ENCODE measurements at regions not wholly inside any gene's neighbourhood (a gene's known extent, or its start where the extent isn't known, plus 50 kb on each side); places are given as distances from the start of the nearest gene placed in this dataset.
"Not testable (repeated sequence)": the region's sequence is repeated elsewhere in the genome, so short reads cannot be mapped to it uniquely, and the experiment has no call there.

DNA sequence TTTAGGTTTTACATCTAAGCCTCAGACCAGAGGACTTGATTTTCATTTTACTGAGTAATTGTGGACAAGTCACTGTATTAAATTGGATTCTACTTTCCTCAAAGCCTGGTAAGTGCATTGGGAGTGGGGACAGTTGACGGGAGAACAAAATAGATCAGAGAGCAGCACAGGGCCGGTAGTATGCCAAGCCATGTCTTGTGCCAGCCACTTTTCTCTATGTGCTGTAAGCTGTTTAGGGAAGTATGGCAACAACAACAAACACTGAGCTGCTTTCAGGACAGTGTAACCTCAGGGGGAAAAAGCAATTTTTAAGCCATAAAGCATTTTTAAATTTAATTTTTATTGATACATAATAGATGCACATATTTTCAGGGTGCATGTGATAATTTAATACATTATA, 365.9 kb upstream of the IGFBP3 start:
- no peak for DNase-seq (ENCODE audit: extremely low read depth in 1 of 2, low read depth in 1 of 2)

- no peak for DNase-seq (ENCODE audit: extremely low read depth in 1 of 2, low read depth in 1 of 2)
Measured at GRCh38 chr7:46286356-46286755, 365.3 kb upstream of the IGFBP3 start.

GRCh38 chr7:46285878-46286277, 364.8 kb upstream of the IGFBP3 start:
- DNase-seq (ENCODE audit: extremely low read depth in 1 of 2, low read depth in 1 of 2): no peak

DNA sequence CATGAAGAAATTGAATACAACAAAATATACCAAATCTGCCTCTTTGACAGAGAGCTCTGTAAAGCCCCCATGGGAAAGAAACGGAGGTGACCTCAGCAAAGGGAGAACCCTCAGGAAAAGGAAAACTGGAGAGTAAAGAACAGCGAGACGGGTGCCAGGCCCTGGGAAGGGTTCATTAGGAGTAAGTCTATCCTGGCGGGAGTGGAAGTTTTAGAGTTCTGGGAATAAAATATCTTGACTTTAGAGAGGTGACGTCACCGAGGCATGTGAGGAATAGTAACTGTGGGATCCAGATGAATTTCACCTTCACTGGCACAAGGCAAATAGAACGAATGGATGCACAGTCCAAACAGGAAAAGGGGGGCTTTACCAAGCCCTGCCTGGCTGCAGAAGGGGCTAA, 362.8 kb upstream of the IGFBP3 start:
- no peak for DNase-seq (ENCODE audit: extremely low read depth in 1 of 2, low read depth in 1 of 2)

DNA sequence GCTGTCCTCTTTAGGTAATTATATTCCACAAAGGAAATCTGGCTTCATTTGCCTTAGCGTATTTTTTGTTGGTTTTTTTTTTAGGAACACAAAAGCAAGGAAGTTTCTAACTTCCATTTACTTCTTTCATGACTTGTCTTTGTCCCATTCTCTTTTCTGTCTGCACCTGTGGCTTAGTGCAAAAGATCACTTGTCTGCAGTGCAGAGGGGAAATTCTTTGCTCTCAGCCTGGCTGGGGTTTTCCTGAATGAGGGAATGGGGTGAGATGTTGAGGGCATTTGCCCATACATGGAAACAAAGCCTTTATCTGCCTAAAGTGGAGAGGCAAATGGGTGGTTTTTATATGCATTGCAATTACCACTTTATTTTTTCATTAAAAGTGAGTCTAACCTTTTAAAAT, 361.1 kb upstream of the IGFBP3 start:
- DNase-seq (ENCODE audit: extremely low read depth in 1 of 2, low read depth in 1 of 2): no peak

DNA sequence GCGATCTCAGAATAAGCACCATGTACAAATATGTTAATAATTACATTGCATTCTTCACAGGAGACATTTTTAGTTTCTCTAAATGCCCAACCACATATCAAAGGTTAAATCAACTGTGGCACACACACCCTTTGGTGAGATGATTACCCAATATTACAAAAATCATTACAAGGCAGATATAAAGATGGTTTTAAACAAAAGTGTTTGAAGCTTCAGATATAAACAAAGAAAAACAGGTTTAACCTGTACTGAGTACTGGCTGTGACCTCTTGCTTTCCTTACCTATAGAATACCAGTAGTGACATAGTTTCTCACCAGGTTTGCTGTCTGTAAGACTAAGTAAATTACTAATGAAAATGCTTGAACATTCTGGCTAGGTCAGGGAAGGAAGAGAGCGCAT, 360.0 kb upstream of the IGFBP3 start:
- DNase-seq (ENCODE audit: extremely low read depth in 1 of 2, low read depth in 1 of 2): no peak

GRCh38 chr7:46279290-46279689, 358.2 kb upstream of the IGFBP3 start:
- DNase-seq (ENCODE audit: extremely low read depth in 1 of 2, low read depth in 1 of 2): no peak

- no peak for DNase-seq (ENCODE audit: extremely low read depth in 1 of 2, low read depth in 1 of 2)
Measured at GRCh38 chr7:46264646-46265045, 343.6 kb upstream of the IGFBP3 start.

DNA sequence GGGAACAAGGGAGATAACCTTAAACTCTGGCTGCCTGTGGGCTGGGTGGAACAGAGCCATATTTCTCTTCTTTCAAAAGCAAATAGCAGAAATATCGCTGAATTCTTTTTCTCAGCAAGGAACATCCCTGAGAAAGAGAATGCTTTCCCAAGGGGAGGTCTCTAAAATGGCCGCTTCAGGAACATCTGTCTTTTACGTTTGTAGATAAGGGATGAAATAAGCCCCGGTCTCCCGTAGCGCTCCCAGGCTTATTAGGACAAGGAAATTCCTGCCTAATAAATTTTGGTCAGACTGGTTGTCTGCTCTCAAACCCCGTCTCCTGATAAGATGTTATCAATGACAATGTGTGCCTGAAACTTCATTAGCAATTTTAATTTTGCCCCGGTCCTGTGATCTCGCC, 340.6 kb upstream of the IGFBP3 start:
- DNase-seq (ENCODE audit: extremely low read depth in 1 of 2, low read depth in 1 of 2): not testable (repeated sequence)

GRCh38 chr7:46259947-46260346, 338.9 kb upstream of the IGFBP3 start:
- no peak for DNase-seq (ENCODE audit: extremely low read depth in 1 of 2, low read depth in 1 of 2)

DNA sequence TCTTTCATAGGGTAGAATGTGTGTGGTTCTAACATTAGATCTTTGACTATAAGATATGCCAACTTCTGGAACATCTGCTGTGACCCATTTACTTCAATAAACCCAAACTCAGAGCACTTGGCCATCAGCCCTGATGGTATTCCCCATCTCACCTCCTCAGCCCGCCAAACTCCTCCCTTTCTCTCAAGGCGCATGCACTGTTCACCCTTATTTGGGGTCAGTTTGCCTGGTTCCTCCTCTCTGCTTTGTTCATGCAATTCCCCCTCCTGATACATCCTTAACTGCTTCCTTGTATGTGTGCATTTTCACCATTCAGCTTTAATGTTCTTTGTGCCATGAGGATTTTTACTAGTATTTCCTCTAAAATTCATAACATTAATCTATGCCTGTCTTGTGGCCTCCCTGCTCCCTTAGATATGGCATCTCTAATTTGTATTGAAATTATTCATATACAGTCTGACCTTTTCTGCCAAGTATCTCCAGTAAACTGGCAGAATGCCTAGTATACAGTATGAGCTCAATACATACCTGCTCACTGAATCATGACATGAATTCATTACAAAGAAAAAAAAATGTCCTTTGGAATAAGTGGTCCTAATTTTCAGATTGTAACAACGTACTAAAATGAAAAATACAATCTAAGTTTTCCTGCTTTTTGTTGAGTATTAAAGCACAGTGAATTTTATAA, 336.8 kb upstream of the IGFBP3 start:
- no peak for DNase-seq (ENCODE audit: extremely low read depth in 1 of 2, low read depth in 1 of 2)

DNA sequence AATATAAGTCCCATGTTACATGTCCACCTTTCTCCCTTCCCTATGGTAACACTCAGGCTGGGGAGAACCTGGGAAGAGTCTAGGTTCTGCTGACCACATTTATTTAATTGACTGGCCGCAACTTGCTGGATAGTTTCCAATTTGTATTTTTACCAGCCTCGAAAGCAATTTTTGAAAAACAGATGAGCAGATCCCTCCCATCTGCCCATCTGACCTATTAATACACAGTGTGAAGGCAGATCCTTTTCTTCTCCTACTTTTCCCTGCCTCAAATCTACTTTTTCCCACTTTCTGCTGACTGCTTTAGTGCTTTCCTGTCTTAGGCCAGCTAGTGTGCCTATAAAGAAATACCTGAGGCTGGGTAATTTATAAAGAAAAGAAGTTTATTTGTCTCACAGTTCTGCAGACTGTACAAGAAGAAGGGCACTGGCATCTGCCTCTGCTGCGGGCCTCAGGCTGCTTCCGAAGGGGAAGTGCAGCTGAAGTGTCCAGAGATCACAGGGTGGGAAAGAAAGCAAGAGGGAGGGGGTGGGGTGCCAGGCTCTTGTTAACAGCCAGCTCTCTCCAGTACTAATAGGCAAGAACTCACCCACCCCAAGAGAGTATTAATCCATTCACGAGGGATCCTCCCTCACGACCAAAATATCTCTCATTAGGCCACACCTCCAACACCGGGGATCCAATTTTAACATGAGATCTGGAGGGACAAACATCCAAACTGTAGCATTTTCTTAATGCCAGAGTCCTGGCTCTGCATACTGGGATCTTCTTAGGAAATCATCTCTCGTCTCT, 336.0 kb upstream of the IGFBP3 start:
- DNase-seq (ENCODE audit: extremely low read depth in 1 of 2, low read depth in 1 of 2): no peak

- DNase-seq (ENCODE audit: extremely low read depth in 1 of 2, low read depth in 1 of 2): no peak
Measured at GRCh38 chr7:46253520-46253919, 332.4 kb upstream of the IGFBP3 start.

DNA sequence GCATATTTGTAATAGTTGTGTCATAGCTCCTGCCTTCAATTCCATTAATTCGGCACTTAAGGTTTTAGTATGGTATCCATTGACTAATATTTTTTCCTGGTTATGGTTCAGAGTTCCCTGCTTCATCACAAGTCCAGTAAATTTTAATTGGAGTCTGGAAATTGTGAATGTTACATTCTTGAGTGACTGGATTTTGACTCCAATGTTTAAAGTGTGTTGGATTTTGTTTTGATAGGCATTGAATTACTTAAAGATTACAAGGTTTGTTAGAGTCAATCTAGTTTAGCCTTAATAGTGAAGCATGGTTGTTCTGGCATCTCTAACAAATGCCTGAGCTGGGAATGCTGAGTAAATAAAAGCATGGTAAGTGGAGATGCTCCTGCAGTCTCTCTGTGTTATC, 326.6 kb upstream of the IGFBP3 start:
- no peak for DNase-seq (ENCODE audit: extremely low read depth in 1 of 2, low read depth in 1 of 2)

DNA sequence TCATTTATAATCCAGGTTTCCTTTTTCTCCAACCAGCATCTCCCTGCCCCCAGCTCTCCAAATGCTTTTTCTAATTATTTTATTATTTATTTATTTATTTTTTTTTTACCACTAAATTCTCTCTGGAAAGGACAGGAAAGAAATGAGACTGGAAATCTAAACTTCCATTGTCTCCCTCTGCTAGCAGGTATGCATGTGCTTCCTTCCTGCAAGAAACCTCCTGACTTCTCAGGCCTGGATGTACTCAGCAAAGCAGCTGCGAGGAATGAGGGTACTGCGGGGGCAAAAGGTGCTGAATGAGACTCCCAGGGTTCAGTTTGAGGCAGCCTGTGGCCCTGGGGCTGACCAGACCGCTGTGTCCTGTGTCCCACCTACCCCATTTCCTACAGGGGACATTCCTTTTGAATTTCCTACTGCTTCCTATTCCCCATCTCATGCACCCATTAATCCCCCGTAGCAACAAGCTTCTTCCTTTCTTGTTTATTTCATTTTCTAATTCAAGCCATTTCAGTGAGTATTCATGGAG, 324.6 kb upstream of the IGFBP3 start:
- no peak for DNase-seq (ENCODE audit: extremely low read depth in 1 of 2, low read depth in 1 of 2)

- DNase-seq (ENCODE audit: extremely low read depth in 1 of 2, low read depth in 1 of 2): no peak
Measured at GRCh38 chr7:46244757-46245156, 323.7 kb upstream of the IGFBP3 start.

- DNase-seq (ENCODE audit: extremely low read depth in 1 of 2, low read depth in 1 of 2): no peak
Measured at GRCh38 chr7:46243406-46243805, 322.3 kb upstream of the IGFBP3 start.

DNA sequence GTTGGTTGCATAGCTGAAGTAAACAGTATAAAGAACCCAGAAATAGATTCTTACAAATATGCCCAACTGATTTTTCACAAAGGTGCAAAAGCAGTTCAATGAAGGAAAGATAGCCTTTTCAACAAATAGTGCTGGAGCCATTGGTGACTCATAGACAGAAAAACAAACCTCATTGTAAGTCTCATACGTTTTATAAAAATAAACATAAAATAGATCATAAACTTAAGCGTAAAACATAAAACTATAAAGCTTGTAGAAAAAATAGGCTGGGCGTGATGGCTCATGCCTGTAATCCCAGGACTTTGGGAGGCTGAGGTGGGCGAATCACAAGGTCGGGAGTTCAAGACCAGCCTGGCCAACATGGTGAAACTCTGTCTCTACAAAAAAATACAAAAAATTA, 318.8 kb upstream of the IGFBP3 start:
- DNase-seq (ENCODE audit: extremely low read depth in 1 of 2, low read depth in 1 of 2): no peak

DNA sequence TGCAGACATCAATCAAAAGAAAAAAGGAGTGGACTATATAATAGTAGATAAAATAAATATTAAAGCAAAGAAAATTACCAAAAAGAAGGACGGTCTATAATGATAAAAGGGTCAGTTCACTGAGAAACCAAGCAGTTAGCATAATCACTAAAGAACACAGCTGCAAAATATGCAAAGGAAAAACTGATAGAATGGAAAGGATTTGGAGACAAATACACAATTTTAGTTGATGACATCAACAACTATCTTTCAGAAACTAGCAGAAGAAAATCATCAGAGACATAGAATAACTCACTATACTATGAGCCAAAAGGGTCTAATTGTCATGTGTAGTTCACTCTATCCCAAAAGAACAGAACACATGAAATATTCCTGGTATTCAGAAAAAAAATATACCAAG, 316.4 kb upstream of the IGFBP3 start:
- no peak for DNase-seq (ENCODE audit: extremely low read depth in 1 of 2, low read depth in 1 of 2)

GRCh38 chr7:46233585-46234329, 312.7 kb upstream of the IGFBP3 start:
- DNase-seq (ENCODE audit: extremely low read depth in 1 of 2, low read depth in 1 of 2): no peak

DNA sequence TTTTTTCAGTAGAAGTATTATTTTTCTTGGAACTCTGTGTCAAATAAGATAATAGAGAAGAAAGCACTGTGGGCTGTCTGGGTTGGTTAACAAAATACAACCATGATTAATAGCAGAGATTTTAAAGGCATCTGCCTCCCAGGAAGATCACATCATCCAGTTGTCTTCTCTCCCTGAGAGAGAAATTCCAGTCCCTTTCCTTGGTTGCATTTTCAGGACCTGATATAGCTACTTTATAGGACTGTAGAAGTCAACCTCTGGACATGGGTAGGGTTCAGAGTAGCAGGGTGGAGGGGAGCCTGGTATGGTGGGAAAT, 309.9 kb upstream of the IGFBP3 start:
- DNase-seq (ENCODE audit: extremely low read depth in 1 of 2, low read depth in 1 of 2): no peak
